NCI-H2107 treated with DMSO at 0.1 percent for 48 hours (cell line): ENCODE measurements at regions not wholly inside any gene's neighbourhood (a gene's known extent, or its start where the extent isn't known, plus 50 kb on each side); places are given as distances from the start of the nearest gene placed in this dataset.

Experiments
- DNase-seq: peaks from one replicate; lab custom pipeline; 2025; ENCODE audit not compliant: unreplicated experiment; lab: John Stamatoyannopoulos, UW

GRCh38 chr16:79449067-79449769, 151.3 kb downstream of the MAF start:
- no peak for DNase-seq

- DNase-seq, result no peak
Measured at GRCh38 chr16:79444572-79444971, 156.0 kb downstream of the MAF start.

GRCh38 chr16:79439901-79440300, 160.6 kb downstream of the MAF start:
- no peak for DNase-seq

GRCh38 chr16:79437764-79438751, 162.5 kb downstream of the MAF start:
- no peak for DNase-seq

GRCh38 chr16:79436885-79437284, 163.7 kb downstream of the MAF start:
- DNase-seq, result no peak

GRCh38 chr16:79434771-79435170, 165.8 kb downstream of the MAF start:
- DNase-seq, result no peak

- no peak for DNase-seq
Measured at GRCh38 chr16:79434092-79434491, 166.4 kb downstream of the MAF start.

- DNase-seq, result no peak
Measured at GRCh38 chr16:79431923-79432322, 168.6 kb downstream of the MAF start.

- DNase-seq, result no peak
Measured at GRCh38 chr16:79430191-79430678, 170.3 kb downstream of the MAF start.

- DNase-seq, result no peak
Measured at GRCh38 chr16:79429381-79430190, 171.0 kb downstream of the MAF start.

- no peak for DNase-seq
Measured at GRCh38 chr16:79426663-79427062, 173.9 kb downstream of the MAF start.

GRCh38 chr16:79422064-79422463, 178.5 kb downstream of the MAF start:
- DNase-seq, result no peak

- DNase-seq, result no peak
Measured at GRCh38 chr16:79421126-79421525, 179.4 kb downstream of the MAF start.

GRCh38 chr16:79420493-79420892, 180.0 kb downstream of the MAF start:
- no peak for DNase-seq

GRCh38 chr16:79419148-79419547, 181.4 kb downstream of the MAF start:
- DNase-seq, result no peak

GRCh38 chr16:79417601-79418008, 182.9 kb downstream of the MAF start:
- no peak for DNase-seq

- DNase-seq, result no peak
Measured at GRCh38 chr16:79415983-79416640, 184.4 kb downstream of the MAF start.

- no peak for DNase-seq
Measured at GRCh38 chr16:79412783-79413225, 187.7 kb downstream of the MAF start.

- DNase-seq, result no peak
Measured at GRCh38 chr16:79411805-79412204, 188.7 kb downstream of the MAF start.

- no peak for DNase-seq
Measured at GRCh38 chr16:79411357-79411756, 189.2 kb downstream of the MAF start.

- DNase-seq, result no peak
Measured at GRCh38 chr16:79409978-79410377, 190.6 kb downstream of the MAF start.
